HEK293 (cell line): ENCODE measurements at regions not wholly inside any gene's neighbourhood (a gene's known extent, or its start where the extent isn't known, plus 50 kb on each side); places are given as distances from the start of the nearest gene placed in this dataset.

Experiments used
- CTCF ChIA-PET: fragments of 350-600 bp; formaldehyde crosslinking; extraction: SDS; loops from one replicate; lab custom pipeline; 2021; ENCODE audit warnings: antibody characterized with exemption; lab: Yijun Ruan, JAX
- POLR2A ChIA-PET: fragments of 300-600 bp; formaldehyde crosslinking; extraction: SDS; loops from one replicate; lab custom pipeline; 2020; ENCODE audit warnings: antibody characterized with exemption, inconsistent platforms; lab: Yijun Ruan, JAX
- H3K27ac ChIP-seq: fragments of 200-500 bp; sonication (Bioruptor generic); 2 replicates; pipeline ENCODE4 v1.5.1; 2014; ENCODE audit warnings: low read depth, low read length, control low read depth, inconsistent platforms; ENCODE audit errors: extremely low read depth
- H3K36me3 ChIP-seq, 2 experiments: fragments of 200-500 bp in 1 of 2; sonication (Bioruptor generic) in 1 of 2; 1 replicate in 1 of 2; 2 replicates in 1 of 2; pipeline ENCODE4 v1.5.1; 2014 to 2017; ENCODE audit warnings: inconsistent platforms in 2 of 2, low read length in 2 of 2; ENCODE audit not compliant: control insufficient read depth in 2 of 2, insufficient read depth in 1 of 2
- H3K4me1 ChIP-seq: fragments of 200-500 bp; sonication (Bioruptor generic); 2 replicates; pipeline ENCODE4 v1.5.1; 2014; ENCODE audit warnings: mild to moderate bottlenecking, low read length, inconsistent platforms; ENCODE audit not compliant: control insufficient read depth, insufficient read depth
- H3K4me3 ChIP-seq: 2 replicates; pipeline ENCODE4 v1.5.1; 2011; ENCODE audit warnings: low read depth, mild to moderate bottlenecking, control low read depth, low read length, moderate library complexity
- H3K9me3 ChIP-seq: fragments of 200-500 bp; sonication (Bioruptor generic); 2 replicates; pipeline ENCODE4 v1.5.1; 2014; ENCODE audit warnings: low read depth, low read length, inconsistent platforms; ENCODE audit not compliant: control insufficient read depth, insufficient read depth
- KLF9 ChIP-seq: fragments of 450-650 bp; formaldehyde crosslinking; IDR thresholded peaks from 2 replicates; pipeline ENCODE4 v1.5.1; 2016; ENCODE audit warnings: missing biosample characterization, missing genetic modification characterization, low read depth
- REPIN1 ChIP-seq: fragments of 450-650 bp; formaldehyde crosslinking; IDR thresholded peaks from 2 replicates; pipeline ENCODE4 v1.5.1; 2017; ENCODE audit warnings: missing biosample characterization, missing genetic modification characterization, low read depth
- TCF7L2 ChIP-seq: IDR thresholded peaks from 2 replicates; pipeline ENCODE4 v1.6.1; 2011; ENCODE audit warnings: low read depth, mild to moderate bottlenecking, inconsistent platforms, low read length, moderate library complexity, borderline replicate concordance
- ZFP37 ChIP-seq: fragments of 450-650 bp; formaldehyde crosslinking; IDR thresholded peaks from 2 replicates; pipeline ENCODE4 v1.5.1; 2016; ENCODE audit warnings: missing biosample characterization, missing genetic modification characterization
- ZFP69B ChIP-seq: fragments of 450-650 bp; formaldehyde crosslinking; IDR thresholded peaks from 2 replicates; pipeline ENCODE4 v1.5.1; 2016; ENCODE audit warnings: missing biosample characterization, missing genetic modification characterization
- ZNF132 ChIP-seq: fragments of 450-650 bp; formaldehyde crosslinking; IDR thresholded peaks from 2 replicates; pipeline ENCODE4 v1.5.1; 2017; ENCODE audit warnings: missing biosample characterization, missing genetic modification characterization, borderline replicate concordance
- ZNF324 ChIP-seq: fragments of 450-650 bp; formaldehyde crosslinking; IDR thresholded peaks from 2 replicates; pipeline ENCODE4 v1.5.1; 2016; ENCODE audit warnings: missing biosample characterization, missing genetic modification characterization
- ZNF341 ChIP-seq: fragments of 450-650 bp; formaldehyde crosslinking; IDR thresholded peaks from 2 replicates; pipeline ENCODE4; 2016; ENCODE audit warnings: low read depth, missing biosample characterization, missing genetic modification characterization
- ZNF391 ChIP-seq: fragments of 450-650 bp; formaldehyde crosslinking; IDR thresholded peaks from 2 replicates; pipeline ENCODE4 v1.5.1; 2016; ENCODE audit warnings: low read depth, missing biosample characterization, missing genetic modification characterization, borderline replicate concordance
- ZNF48 ChIP-seq: fragments of 450-650 bp; formaldehyde crosslinking; IDR thresholded peaks from 2 replicates; pipeline ENCODE4 v1.5.1; 2016; ENCODE audit warnings: missing biosample characterization, missing genetic modification characterization
- ZNF558 ChIP-seq: fragments of 450-650 bp; formaldehyde crosslinking; IDR thresholded peaks from 2 replicates; pipeline ENCODE4 v1.5.1; 2016; ENCODE audit warnings: missing biosample characterization, missing genetic modification characterization
- ZNF747 ChIP-seq: fragments of 450-650 bp; formaldehyde crosslinking; IDR thresholded peaks from 2 replicates; pipeline ENCODE4 v1.5.1; 2016; ENCODE audit warnings: missing biosample characterization, missing genetic modification characterization
- TF ChIP-seq, protein P1 (sequence below): fragments of 450-650 bp; formaldehyde crosslinking; IDR thresholded peaks from 2 replicates; pipeline ENCODE4 v1.5.1; 2016; ENCODE audit warnings: missing biosample characterization, missing genetic modification characterization
- TF ChIP-seq, protein P2 (sequence below): fragments of 450-650 bp; formaldehyde crosslinking; IDR thresholded peaks from 2 replicates; pipeline ENCODE4 v1.5.1; 2016; ENCODE audit warnings: missing biosample characterization, missing genetic modification characterization
- TF ChIP-seq, protein P3 (sequence below): fragments of 450-650 bp; formaldehyde crosslinking; IDR thresholded peaks from 2 replicates; pipeline ENCODE4 v1.5.1; 2016; ENCODE audit warnings: missing biosample characterization, missing genetic modification characterization
- TF ChIP-seq, protein P4 (sequence below): fragments of 450-650 bp; formaldehyde crosslinking; IDR thresholded peaks from 2 replicates; pipeline ENCODE4 v1.5.1; 2016; ENCODE audit warnings: missing biosample characterization, missing genetic modification characterization, borderline replicate concordance
- TF ChIP-seq, protein P5 (sequence below): fragments of 450-650 bp; formaldehyde crosslinking; IDR thresholded peaks from 2 replicates; pipeline ENCODE4 v1.5.1; 2016; ENCODE audit warnings: missing biosample characterization, missing genetic modification characterization, borderline replicate concordance
- TF ChIP-seq, protein P6 (sequence below): fragments of 450-650 bp; formaldehyde crosslinking; IDR thresholded peaks from 2 replicates; pipeline ENCODE4 v1.5.1; 2016; ENCODE audit warnings: missing biosample characterization, missing genetic modification characterization
- TF ChIP-seq, protein P7 (sequence below): fragments of 450-650 bp; formaldehyde crosslinking; IDR thresholded peaks from 2 replicates; pipeline ENCODE4 v1.5.1; 2016; ENCODE audit warnings: missing biosample characterization, missing genetic modification characterization

DNA sequence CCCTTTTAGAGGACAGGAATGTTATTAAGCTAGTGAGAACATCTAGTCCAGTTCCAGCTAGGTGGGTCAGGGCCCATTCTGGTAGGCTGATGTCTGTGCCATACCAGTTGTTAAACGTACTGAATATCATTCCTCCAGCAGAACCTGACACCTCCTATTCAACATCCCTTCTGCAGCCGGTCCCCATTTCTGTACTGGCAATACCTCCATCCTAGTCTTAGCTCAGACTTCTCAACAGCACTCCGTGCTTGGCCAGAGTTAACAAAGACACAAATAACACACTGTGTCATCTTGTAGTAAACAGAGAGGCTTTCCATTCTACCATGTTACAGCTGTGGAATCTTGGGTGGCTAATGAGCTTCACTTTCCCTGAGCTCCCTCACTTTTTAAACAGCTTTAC is 94.3 kb upstream of the PDE3A start:
- H3K9me3 ChIP-seq = no peaks in the 10 kb centered on the region
- CTCF ChIA-PET = interaction anchor here (0.6 kb wide), 1 partner anchor 989 kb away, joined by 3 read pairs; no protein-coding TSS in a partner anchor
- TF ChIP-seq ZFP37 (tag by site-specific recombination) (no peak), ZNF747 (tag by site-specific recombination) (no peak), ZNF341 (tag by site-specific recombination) (no peak), ZNF391 (tag by site-specific recombination) (no peak), KLF9 (tag by site-specific recombination) (no peak), REPIN1 (tag by site-specific recombination) (no peak), ZNF48 (tag by site-specific recombination) (no peak), ZFP69B (no peak), TCF7L2 (no peak)
- TF ChIP-seq, protein P1, sequence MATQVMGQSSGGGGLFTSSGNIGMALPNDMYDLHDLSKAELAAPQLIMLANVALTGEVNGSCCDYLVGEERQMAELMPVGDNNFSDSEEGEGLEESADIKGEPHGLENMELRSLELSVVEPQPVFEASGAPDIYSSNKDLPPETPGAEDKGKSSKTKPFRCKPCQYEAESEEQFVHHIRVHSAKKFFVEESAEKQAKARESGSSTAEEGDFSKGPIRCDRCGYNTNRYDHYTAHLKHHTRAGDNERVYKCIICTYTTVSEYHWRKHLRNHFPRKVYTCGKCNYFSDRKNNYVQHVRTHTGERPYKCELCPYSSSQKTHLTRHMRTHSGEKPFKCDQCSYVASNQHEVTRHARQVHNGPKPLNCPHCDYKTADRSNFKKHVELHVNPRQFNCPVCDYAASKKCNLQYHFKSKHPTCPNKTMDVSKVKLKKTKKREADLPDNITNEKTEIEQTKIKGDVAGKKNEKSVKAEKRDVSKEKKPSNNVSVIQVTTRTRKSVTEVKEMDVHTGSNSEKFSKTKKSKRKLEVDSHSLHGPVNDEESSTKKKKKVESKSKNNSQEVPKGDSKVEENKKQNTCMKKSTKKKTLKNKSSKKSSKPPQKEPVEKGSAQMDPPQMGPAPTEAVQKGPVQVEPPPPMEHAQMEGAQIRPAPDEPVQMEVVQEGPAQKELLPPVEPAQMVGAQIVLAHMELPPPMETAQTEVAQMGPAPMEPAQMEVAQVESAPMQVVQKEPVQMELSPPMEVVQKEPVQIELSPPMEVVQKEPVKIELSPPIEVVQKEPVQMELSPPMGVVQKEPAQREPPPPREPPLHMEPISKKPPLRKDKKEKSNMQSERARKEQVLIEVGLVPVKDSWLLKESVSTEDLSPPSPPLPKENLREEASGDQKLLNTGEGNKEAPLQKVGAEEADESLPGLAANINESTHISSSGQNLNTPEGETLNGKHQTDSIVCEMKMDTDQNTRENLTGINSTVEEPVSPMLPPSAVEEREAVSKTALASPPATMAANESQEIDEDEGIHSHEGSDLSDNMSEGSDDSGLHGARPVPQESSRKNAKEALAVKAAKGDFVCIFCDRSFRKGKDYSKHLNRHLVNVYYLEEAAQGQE (tag by site-specific recombination) = no peak
- TF ChIP-seq, protein P2, sequence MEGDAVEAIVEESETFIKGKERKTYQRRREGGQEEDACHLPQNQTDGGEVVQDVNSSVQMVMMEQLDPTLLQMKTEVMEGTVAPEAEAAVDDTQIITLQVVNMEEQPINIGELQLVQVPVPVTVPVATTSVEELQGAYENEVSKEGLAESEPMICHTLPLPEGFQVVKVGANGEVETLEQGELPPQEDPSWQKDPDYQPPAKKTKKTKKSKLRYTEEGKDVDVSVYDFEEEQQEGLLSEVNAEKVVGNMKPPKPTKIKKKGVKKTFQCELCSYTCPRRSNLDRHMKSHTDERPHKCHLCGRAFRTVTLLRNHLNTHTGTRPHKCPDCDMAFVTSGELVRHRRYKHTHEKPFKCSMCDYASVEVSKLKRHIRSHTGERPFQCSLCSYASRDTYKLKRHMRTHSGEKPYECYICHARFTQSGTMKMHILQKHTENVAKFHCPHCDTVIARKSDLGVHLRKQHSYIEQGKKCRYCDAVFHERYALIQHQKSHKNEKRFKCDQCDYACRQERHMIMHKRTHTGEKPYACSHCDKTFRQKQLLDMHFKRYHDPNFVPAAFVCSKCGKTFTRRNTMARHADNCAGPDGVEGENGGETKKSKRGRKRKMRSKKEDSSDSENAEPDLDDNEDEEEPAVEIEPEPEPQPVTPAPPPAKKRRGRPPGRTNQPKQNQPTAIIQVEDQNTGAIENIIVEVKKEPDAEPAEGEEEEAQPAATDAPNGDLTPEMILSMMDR (tag by site-specific recombination) = no peak
- no peaks in the 10 kb centered on the region for H3K4me1 ChIP-seq
- H3K27ac ChIP-seq = no peak overlapping the region
- no peaks in the 10 kb centered on the region for H3K36me3 ChIP-seq
- no peak overlapping the region for H3K4me3 ChIP-seq
- POLR2A ChIA-PET = no interaction called here

DNA sequence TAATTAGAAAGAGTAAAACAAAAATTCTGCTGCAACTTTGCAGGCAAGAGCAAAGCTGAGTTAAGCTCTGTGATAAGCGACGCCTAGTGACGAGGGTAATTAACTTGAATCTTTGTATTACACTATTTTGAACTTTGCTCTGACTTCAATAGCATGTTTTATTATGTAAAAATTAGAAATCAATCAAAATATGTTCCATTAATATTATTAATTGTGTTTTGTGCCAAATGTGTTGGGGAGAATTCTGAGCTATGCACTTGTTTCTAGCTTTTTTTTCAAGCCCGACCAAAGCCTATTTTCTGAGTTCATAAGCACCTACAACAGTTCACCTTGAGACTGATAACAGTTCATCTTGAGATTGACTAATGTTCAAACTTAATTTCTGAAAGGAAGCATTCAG is 90.1 kb upstream of the PDE3A start:
- POLR2A ChIA-PET = no interaction called here
- CTCF ChIA-PET = interaction anchor here (0.6 kb wide), 1 partner anchor 673 kb away, joined by 5 read pairs; no protein-coding TSS in a partner anchor
- no peaks in the 10 kb centered on the region for H3K9me3 ChIP-seq
- no peaks in the 10 kb centered on the region for H3K36me3 ChIP-seq
- no peak overlapping the region for H3K4me3 ChIP-seq
- no peaks in the 10 kb centered on the region for H3K4me1 ChIP-seq
- no peak overlapping the region for H3K27ac ChIP-seq
- TF ChIP-seq, protein P3, sequence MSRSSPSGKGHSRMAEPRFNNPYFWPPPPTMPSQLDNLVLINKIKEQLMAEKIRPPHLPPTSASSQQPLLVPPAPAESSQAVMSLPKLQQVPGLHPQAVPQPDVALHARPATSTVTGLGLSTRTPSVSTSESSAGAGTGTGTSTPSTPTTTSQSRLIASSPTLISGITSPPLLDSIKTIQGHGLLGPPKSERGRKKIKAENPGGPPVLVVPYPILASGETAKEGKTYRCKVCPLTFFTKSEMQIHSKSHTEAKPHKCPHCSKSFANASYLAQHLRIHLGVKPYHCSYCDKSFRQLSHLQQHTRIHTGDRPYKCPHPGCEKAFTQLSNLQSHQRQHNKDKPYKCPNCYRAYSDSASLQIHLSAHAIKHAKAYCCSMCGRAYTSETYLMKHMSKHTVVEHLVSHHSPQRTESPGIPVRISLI (tag by site-specific recombination) = no peak
- no peak for TF ChIP-seq ZNF558 (tag by site-specific recombination)
- TF ChIP-seq, protein P4, sequence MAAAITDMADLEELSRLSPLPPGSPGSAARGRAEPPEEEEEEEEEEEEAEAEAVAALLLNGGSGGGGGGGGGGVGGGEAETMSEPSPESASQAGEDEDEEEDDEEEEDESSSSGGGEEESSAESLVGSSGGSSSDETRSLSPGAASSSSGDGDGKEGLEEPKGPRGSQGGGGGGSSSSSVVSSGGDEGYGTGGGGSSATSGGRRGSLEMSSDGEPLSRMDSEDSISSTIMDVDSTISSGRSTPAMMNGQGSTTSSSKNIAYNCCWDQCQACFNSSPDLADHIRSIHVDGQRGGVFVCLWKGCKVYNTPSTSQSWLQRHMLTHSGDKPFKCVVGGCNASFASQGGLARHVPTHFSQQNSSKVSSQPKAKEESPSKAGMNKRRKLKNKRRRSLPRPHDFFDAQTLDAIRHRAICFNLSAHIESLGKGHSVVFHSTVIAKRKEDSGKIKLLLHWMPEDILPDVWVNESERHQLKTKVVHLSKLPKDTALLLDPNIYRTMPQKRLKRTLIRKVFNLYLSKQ (tag by site-specific recombination) = no peak
- TF ChIP-seq, protein P5, sequence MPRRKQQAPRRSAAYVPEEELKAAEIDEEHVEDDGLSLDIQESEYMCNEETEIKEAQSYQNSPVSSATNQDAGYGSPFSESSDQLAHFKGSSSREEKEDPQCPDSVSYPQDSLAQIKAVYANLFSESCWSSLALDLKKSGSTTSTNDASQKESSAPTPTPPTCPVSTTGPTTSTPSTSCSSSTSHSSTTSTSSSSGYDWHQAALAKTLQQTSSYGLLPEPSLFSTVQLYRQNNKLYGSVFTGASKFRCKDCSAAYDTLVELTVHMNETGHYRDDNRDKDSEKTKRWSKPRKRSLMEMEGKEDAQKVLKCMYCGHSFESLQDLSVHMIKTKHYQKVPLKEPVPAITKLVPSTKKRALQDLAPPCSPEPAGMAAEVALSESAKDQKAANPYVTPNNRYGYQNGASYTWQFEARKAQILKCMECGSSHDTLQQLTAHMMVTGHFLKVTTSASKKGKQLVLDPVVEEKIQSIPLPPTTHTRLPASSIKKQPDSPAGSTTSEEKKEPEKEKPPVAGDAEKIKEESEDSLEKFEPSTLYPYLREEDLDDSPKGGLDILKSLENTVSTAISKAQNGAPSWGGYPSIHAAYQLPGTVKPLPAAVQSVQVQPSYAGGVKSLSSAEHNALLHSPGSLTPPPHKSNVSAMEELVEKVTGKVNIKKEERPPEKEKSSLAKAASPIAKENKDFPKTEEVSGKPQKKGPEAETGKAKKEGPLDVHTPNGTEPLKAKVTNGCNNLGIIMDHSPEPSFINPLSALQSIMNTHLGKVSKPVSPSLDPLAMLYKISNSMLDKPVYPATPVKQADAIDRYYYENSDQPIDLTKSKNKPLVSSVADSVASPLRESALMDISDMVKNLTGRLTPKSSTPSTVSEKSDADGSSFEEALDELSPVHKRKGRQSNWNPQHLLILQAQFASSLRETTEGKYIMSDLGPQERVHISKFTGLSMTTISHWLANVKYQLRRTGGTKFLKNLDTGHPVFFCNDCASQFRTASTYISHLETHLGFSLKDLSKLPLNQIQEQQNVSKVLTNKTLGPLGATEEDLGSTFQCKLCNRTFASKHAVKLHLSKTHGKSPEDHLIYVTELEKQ (tag by site-specific recombination) = no peak
- TF ChIP-seq, protein P6, sequence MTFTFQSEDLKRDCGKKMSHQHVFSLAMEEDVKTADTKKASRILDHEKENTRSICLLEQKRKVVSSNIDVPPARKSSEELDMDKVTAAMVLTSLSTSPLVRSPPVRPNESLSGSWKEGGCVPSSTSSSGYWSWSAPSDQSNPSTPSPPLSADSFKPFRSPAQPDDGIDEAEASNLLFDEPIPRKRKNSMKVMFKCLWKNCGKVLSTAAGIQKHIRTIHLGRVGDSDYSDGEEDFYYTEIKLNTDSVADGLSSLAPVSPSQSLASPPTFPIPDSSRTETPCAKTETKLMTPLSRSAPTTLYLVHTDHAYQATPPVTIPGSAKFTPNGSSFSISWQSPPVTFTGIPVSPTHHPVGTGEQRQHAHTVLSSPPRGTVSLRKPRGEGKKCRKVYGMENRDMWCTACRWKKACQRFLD (tag by site-specific recombination) = no peak
- TF ChIP-seq, protein P7, sequence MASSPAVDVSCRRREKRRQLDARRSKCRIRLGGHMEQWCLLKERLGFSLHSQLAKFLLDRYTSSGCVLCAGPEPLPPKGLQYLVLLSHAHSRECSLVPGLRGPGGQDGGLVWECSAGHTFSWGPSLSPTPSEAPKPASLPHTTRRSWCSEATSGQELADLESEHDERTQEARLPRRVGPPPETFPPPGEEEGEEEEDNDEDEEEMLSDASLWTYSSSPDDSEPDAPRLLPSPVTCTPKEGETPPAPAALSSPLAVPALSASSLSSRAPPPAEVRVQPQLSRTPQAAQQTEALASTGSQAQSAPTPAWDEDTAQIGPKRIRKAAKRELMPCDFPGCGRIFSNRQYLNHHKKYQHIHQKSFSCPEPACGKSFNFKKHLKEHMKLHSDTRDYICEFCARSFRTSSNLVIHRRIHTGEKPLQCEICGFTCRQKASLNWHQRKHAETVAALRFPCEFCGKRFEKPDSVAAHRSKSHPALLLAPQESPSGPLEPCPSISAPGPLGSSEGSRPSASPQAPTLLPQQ (tag by site-specific recombination) = no peak
- no peak for TF ChIP-seq ZNF324
- TF ChIP-seq ZNF132 (tag by site-specific recombination) = no peak
